BE2C (cell line): ENCODE measurements at regions not wholly inside any gene's neighbourhood (a gene's known extent, or its start where the extent isn't known, plus 50 kb on each side); places are given as distances from the start of the nearest gene placed in this dataset.
"Not testable (repeated sequence)": the region's sequence is repeated elsewhere in the genome, so short reads cannot be mapped to it uniquely, and the experiment has no call there.

Source experiments
- DNase-seq: peaks from one replicate; pipeline ENCODE4 v3.0.0-alpha.2; 2020
- H3K27me3 ChIP-seq: fragments of 250-450 bp; sonication (Bioruptor Pico); 2 replicates; pipeline ENCODE4 v1.5.1; 2020; ENCODE audit warnings: mild to moderate bottlenecking
- H3K36me3 ChIP-seq: fragments of 250-450 bp; sonication (Bioruptor Pico); 2 replicates; pipeline ENCODE4 v1.5.1; 2020; ENCODE audit warnings: mild to moderate bottlenecking
- H3K4me1 ChIP-seq: fragments of 250-450 bp; sonication (Bioruptor Pico); 2 replicates; pipeline ENCODE4 v1.5.1; 2020
- H3K4me3 ChIP-seq: 2 replicates; pipeline ENCODE4 v1.5.1; 2011; ENCODE audit warnings: low read depth, low read length
- H3K9me3 ChIP-seq: fragments of 250-450 bp; sonication (Bioruptor Pico); 2 replicates; pipeline ENCODE4 v1.5.1; 2020
- CTCF ChIP-seq: IDR thresholded peaks from 2 replicates; pipeline ENCODE4 v1.5.1; 2012; ENCODE audit warnings: mild to moderate bottlenecking, low read depth, low read length

GRCh38 chr6:88443554-88443953 is 277.4 kb upstream of the CNR1 start:
- Histone ChIP-seq H3K36me3 (no peaks in the 10 kb centered on the region), H3K4me1 (no peaks in the 10 kb centered on the region), H3K27me3 (no peaks in the 10 kb centered on the region; the same call in 1 of the 2 replicates), H3K4me3 (no peak overlapping the region), H3K9me3 (no peaks in the 10 kb centered on the region)
- TF ChIP-seq CTCF, result no peak
- no peak for DNase-seq

- TF ChIP-seq CTCF, result no peak
- Histone ChIP-seq H3K4me3 (no peak overlapping the region), H3K36me3 (no peaks in the 10 kb centered on the region), H3K9me3 (no peaks in the 10 kb centered on the region), H3K4me1 (no peaks in the 10 kb centered on the region), H3K27me3 (no peaks in the 10 kb centered on the region; the same call in 1 of the 2 replicates)
- no peak for DNase-seq
Observed at GRCh38 chr6:88442737-88443136, 276.6 kb upstream of the CNR1 start.

- no peaks in the 10 kb centered on the region; the same call in 1 of the 2 replicates for H3K27me3 ChIP-seq
- no peaks in the 10 kb centered on the region for H3K36me3 ChIP-seq
- no peak for TF ChIP-seq CTCF
- no peaks in the 10 kb centered on the region for H3K4me1 ChIP-seq
- H3K9me3 ChIP-seq, result no peaks in the 10 kb centered on the region
- no peak for DNase-seq
- H3K4me3 ChIP-seq, result no peak overlapping the region
Observed at GRCh38 chr6:88441346-88441745, 275.2 kb upstream of the CNR1 start.

- H3K9me3 ChIP-seq, result no peaks in the 10 kb centered on the region
- no peaks in the 10 kb centered on the region for H3K4me1 ChIP-seq
- DNase-seq, result no peak
- no peaks in the 10 kb centered on the region for H3K36me3 ChIP-seq
- H3K4me3 ChIP-seq, result no peak overlapping the region
- H3K27me3 ChIP-seq, result no peaks in the 10 kb centered on the region; the same call in 1 of the 2 replicates
- no peak for TF ChIP-seq CTCF
Observed at GRCh38 chr6:88428068-88428467, 261.9 kb upstream of the CNR1 start.

GRCh38 chr6:88426005-88426404 is 259.9 kb upstream of the CNR1 start:
- Histone ChIP-seq H3K4me1 (no peaks in the 10 kb centered on the region), H3K4me3 (no peak overlapping the region), H3K9me3 (no peaks in the 10 kb centered on the region), H3K36me3 (no peaks in the 10 kb centered on the region), H3K27me3 (no peaks in the 10 kb centered on the region; the same call in 1 of the 2 replicates)
- TF ChIP-seq CTCF, result no peak
- DNase-seq, result no peak

- Histone ChIP-seq H3K27me3 (no peaks in the 10 kb centered on the region; the same call in 1 of the 2 replicates), H3K4me1 (no peaks in the 10 kb centered on the region), H3K4me3 (no peak overlapping the region), H3K9me3 (no peaks in the 10 kb centered on the region), H3K36me3 (no peaks in the 10 kb centered on the region)
- peak; percentile 22 for DNase-seq
- TF ChIP-seq CTCF, result peak; percentile 31; the same call in 1 of the 2 replicates
Observed at GRCh38 chr6:88422831-88423230, 256.7 kb upstream of the CNR1 start.

- H3K4me1 ChIP-seq, H3K9me3 ChIP-seq, H3K36me3 ChIP-seq, H3K27me3 ChIP-seq, DNase-seq, H3K4me3 ChIP-seq: not testable (repeated sequence)
Observed at GRCh38 chr6:88420967-88421488, 254.9 kb upstream of the CNR1 start.

GRCh38 chr6:88418921-88419810 is 253.0 kb upstream of the CNR1 start:
- H3K4me1 ChIP-seq, H3K4me3 ChIP-seq, DNase-seq, H3K36me3 ChIP-seq, H3K27me3 ChIP-seq, H3K9me3 ChIP-seq: not testable (repeated sequence)

GRCh38 chr6:88417361-88417760 is 251.2 kb upstream of the CNR1 start:
- H3K36me3 ChIP-seq, H3K9me3 ChIP-seq, H3K4me1 ChIP-seq, H3K4me3 ChIP-seq, DNase-seq, H3K27me3 ChIP-seq: not testable (repeated sequence)
